Osteoblast (primary cell): ENCODE measurements at regions not wholly inside any gene's neighbourhood (a gene's known extent, or its start where the extent isn't known, plus 50 kb on each side); places are given as distances from the start of the nearest gene placed in this dataset.

Experiments
- DNase-seq: peaks from one replicate; pipeline ENCODE4 v3.0.0; 2011; ENCODE audit warnings: low spot score, mixed read lengths; ENCODE audit not compliant: insufficient read length; ENCODE audit errors: missing footprints
- H2AFZ ChIP-seq: 2 replicates; pipeline ENCODE4 v1.6.0; 2011; ENCODE audit warnings: mild to moderate bottlenecking, low read length
- H3K27ac ChIP-seq: 2 replicates; pipeline ENCODE4 v1.5.1; 2011; ENCODE audit warnings: mild to moderate bottlenecking, low read depth, low read length, moderate library complexity
- H3K27me3 ChIP-seq: 2 replicates; pipeline ENCODE4 v1.6.0; 2012; ENCODE audit warnings: mild to moderate bottlenecking, control low read depth, inconsistent platforms, low read length, moderate library complexity; ENCODE audit not compliant: insufficient read depth
- H3K36me3 ChIP-seq: 2 replicates; pipeline ENCODE4 v1.5.1; 2011; ENCODE audit warnings: mild to moderate bottlenecking, low read length, control low read depth, moderate library complexity; ENCODE audit not compliant: insufficient read depth
- H3K4me1 ChIP-seq: 2 replicates; pipeline ENCODE4 v1.5.1; 2011; ENCODE audit warnings: mild to moderate bottlenecking, low read length, control low read depth, moderate library complexity; ENCODE audit not compliant: insufficient read depth
- H3K4me2 ChIP-seq: 2 replicates; pipeline ENCODE4 v1.6.0; 2011; ENCODE audit warnings: mild to moderate bottlenecking, low read length; ENCODE audit not compliant: insufficient read depth
- H3K4me3 ChIP-seq: fragments of 200-600 bp; sonication (generic); 3 replicates; pipeline ENCODE4 v1.5.1; 2012; ENCODE audit warnings: mild to moderate bottlenecking, low read length, inconsistent platforms; ENCODE audit not compliant: insufficient read depth
- H3K79me2 ChIP-seq: 2 replicates; pipeline ENCODE4 v1.6.0; 2012; ENCODE audit warnings: mild to moderate bottlenecking, low read length, control low read depth, inconsistent platforms; ENCODE audit not compliant: insufficient read depth
- H3K9me3 ChIP-seq: 2 replicates; pipeline ENCODE4 v1.5.1; 2011; ENCODE audit warnings: low read depth, low read length, control low read depth
- H4K20me1 ChIP-seq: 2 replicates; pipeline ENCODE4 v1.6.0; 2012; ENCODE audit warnings: mild to moderate bottlenecking, low read length, control low read depth; ENCODE audit not compliant: insufficient read depth
- CTCF ChIP-seq: IDR thresholded peaks from 2 replicates; pipeline ENCODE4 v1.5.1; 2011; ENCODE audit warnings: mild to moderate bottlenecking, low read depth, low read length, moderate library complexity; ENCODE audit errors: extremely low read depth

GRCh38 chr4:30783751-30784150, 63.6 kb downstream of the PCDH7 start:
- H4K20me1 ChIP-seq, result no peaks in the 10 kb centered on the region
- no peak overlapping the region for H3K27ac ChIP-seq
- no peak for TF ChIP-seq CTCF
- no peaks in the 10 kb centered on the region for H3K27me3 ChIP-seq
- no peaks in the 10 kb centered on the region for H3K4me1 ChIP-seq
- DNase-seq, result no peak
- H3K79me2 ChIP-seq, result no peaks in the 10 kb centered on the region
- no peak overlapping the region for H3K4me3 ChIP-seq
- H3K9me3 ChIP-seq, result no peaks in the 10 kb centered on the region
- no peak overlapping the region for H3K4me2 ChIP-seq
- no peak overlapping the region for H2AFZ ChIP-seq
- no peaks in the 10 kb centered on the region for H3K36me3 ChIP-seq

GRCh38 chr4:30789219-30789671, 69.1 kb downstream of the PCDH7 start:
- Histone ChIP-seq H2AFZ (no peak overlapping the region), H3K4me1 (no peaks in the 10 kb centered on the region), H3K4me3 (no peak overlapping the region), H4K20me1 (no peaks in the 10 kb centered on the region), H3K79me2 (no peaks in the 10 kb centered on the region), H3K27ac (no peak overlapping the region), H3K4me2 (no peak overlapping the region), H3K36me3 (no peaks in the 10 kb centered on the region), H3K9me3 (no peaks in the 10 kb centered on the region), H3K27me3 (no peaks in the 10 kb centered on the region)
- no peak for DNase-seq
- TF ChIP-seq CTCF, result no peak

- no peaks in the 10 kb centered on the region for H3K4me1 ChIP-seq
- no peak overlapping the region for H3K4me3 ChIP-seq
- H2AFZ ChIP-seq, result no peak overlapping the region
- no peaks in the 10 kb centered on the region for H3K36me3 ChIP-seq
- no peak for DNase-seq
- no peaks in the 10 kb centered on the region for H3K27me3 ChIP-seq
- no peak overlapping the region for H3K4me2 ChIP-seq
- H4K20me1 ChIP-seq, result no peaks in the 10 kb centered on the region
- no peak overlapping the region for H3K27ac ChIP-seq
- TF ChIP-seq CTCF, result no peak
- no peaks in the 10 kb centered on the region for H3K79me2 ChIP-seq
- H3K9me3 ChIP-seq, result no peaks in the 10 kb centered on the region
These were observed 70.0 kb downstream of the PCDH7 start for GRCh38 chr4:30790123-30790522.

- no peak for DNase-seq
- no peak overlapping the region for H2AFZ ChIP-seq
- no peaks in the 10 kb centered on the region for H3K4me1 ChIP-seq
- no peaks in the 10 kb centered on the region for H3K9me3 ChIP-seq
- no peaks in the 10 kb centered on the region for H3K79me2 ChIP-seq
- H3K36me3 ChIP-seq, result no peaks in the 10 kb centered on the region
- H4K20me1 ChIP-seq, result no peaks in the 10 kb centered on the region
- no peak overlapping the region for H3K4me3 ChIP-seq
- no peaks in the 10 kb centered on the region for H3K27me3 ChIP-seq
- H3K27ac ChIP-seq, result no peak overlapping the region
- TF ChIP-seq CTCF, result no peak
- H3K4me2 ChIP-seq, result no peak overlapping the region
These were observed 70.8 kb downstream of the PCDH7 start for GRCh38 chr4:30790998-30791397.
